HEK293 (cell line): ENCODE measurements at regions not wholly inside any gene's neighbourhood (a gene's known extent, or its start where the extent isn't known, plus 50 kb on each side); places are given as distances from the start of the nearest gene placed in this dataset.

Source experiments
- CTCF ChIA-PET: fragments of 350-600 bp; formaldehyde crosslinking; extraction: SDS; loops from one replicate; lab custom pipeline; 2021; ENCODE audit warnings: antibody characterized with exemption; lab: Yijun Ruan, JAX
- POLR2A ChIA-PET: fragments of 300-600 bp; formaldehyde crosslinking; extraction: SDS; loops from one replicate; lab custom pipeline; 2020; ENCODE audit warnings: antibody characterized with exemption, inconsistent platforms; lab: Yijun Ruan, JAX
- H3K27ac ChIP-seq: fragments of 200-500 bp; sonication (Bioruptor generic); 2 replicates; pipeline ENCODE4 v1.5.1; 2014; ENCODE audit warnings: low read depth, low read length, control low read depth, inconsistent platforms; ENCODE audit errors: extremely low read depth
- H3K36me3 ChIP-seq, 2 experiments: fragments of 200-500 bp in 1 of 2; sonication (Bioruptor generic) in 1 of 2; 1 replicate in 1 of 2; 2 replicates in 1 of 2; pipeline ENCODE4 v1.5.1; 2014 to 2017; ENCODE audit warnings: inconsistent platforms in 2 of 2, low read length in 2 of 2; ENCODE audit not compliant: control insufficient read depth in 2 of 2, insufficient read depth in 1 of 2
- H3K4me1 ChIP-seq: fragments of 200-500 bp; sonication (Bioruptor generic); 2 replicates; pipeline ENCODE4 v1.5.1; 2014; ENCODE audit warnings: mild to moderate bottlenecking, low read length, inconsistent platforms; ENCODE audit not compliant: control insufficient read depth, insufficient read depth
- H3K4me3 ChIP-seq: 2 replicates; pipeline ENCODE4 v1.5.1; 2011; ENCODE audit warnings: low read depth, mild to moderate bottlenecking, control low read depth, low read length, moderate library complexity
- H3K9me3 ChIP-seq: fragments of 200-500 bp; sonication (Bioruptor generic); 2 replicates; pipeline ENCODE4 v1.5.1; 2014; ENCODE audit warnings: low read depth, low read length, inconsistent platforms; ENCODE audit not compliant: control insufficient read depth, insufficient read depth
- FEZF1 ChIP-seq: fragments of 450-650 bp; formaldehyde crosslinking; IDR thresholded peaks from 2 replicates; pipeline ENCODE4 v1.5.1; 2016; ENCODE audit warnings: missing biosample characterization, missing genetic modification characterization
- GLI2 ChIP-seq: fragments of 450-650 bp; formaldehyde crosslinking; IDR thresholded peaks from 2 replicates; pipeline ENCODE4; 2017; ENCODE audit warnings: missing biosample characterization, missing genetic modification characterization, low read depth, borderline replicate concordance
- HOXD13 ChIP-seq: sonication (generic); formaldehyde crosslinking; IDR thresholded peaks from 2 replicates; pipeline ENCODE4 v1.8.0; 2022; ENCODE audit warnings: missing genetic modification reagents, borderline replicate concordance
- RBAK ChIP-seq: fragments of 450-650 bp; formaldehyde crosslinking; IDR thresholded peaks from 2 replicates; pipeline ENCODE4 v1.5.1; 2016; ENCODE audit warnings: missing biosample characterization, missing genetic modification characterization
- SETDB1 ChIP-seq: IDR thresholded peaks from one replicate; pipeline ENCODE4 v1.6.1; 2017; ENCODE audit warnings: mild to moderate bottlenecking, low read length, moderate library complexity, mixed read lengths; ENCODE audit not compliant: insufficient read length
- WT1 ChIP-seq: fragments of 450-650 bp; formaldehyde crosslinking; IDR thresholded peaks from 2 replicates; pipeline ENCODE4 v1.5.1; 2016; ENCODE audit warnings: missing biosample characterization, missing genetic modification characterization
- ZBTB8A ChIP-seq: fragments of 450-650 bp; formaldehyde crosslinking; IDR thresholded peaks from 2 replicates; pipeline ENCODE4 v1.5.1; 2016; ENCODE audit warnings: missing biosample characterization, missing genetic modification characterization
- ZIC2 ChIP-seq: fragments of 450-650 bp; formaldehyde crosslinking; IDR thresholded peaks from 2 replicates; pipeline ENCODE4 v1.5.1; 2016; ENCODE audit warnings: missing biosample characterization, missing genetic modification characterization
- ZNF138 ChIP-seq: fragments of 450-650 bp; formaldehyde crosslinking; IDR thresholded peaks from 2 replicates; pipeline ENCODE4 v1.5.1; 2016; ENCODE audit warnings: missing biosample characterization, missing genetic modification characterization, borderline replicate concordance
- ZNF146 ChIP-seq: fragments of 450-650 bp; formaldehyde crosslinking; IDR thresholded peaks from 2 replicates; pipeline ENCODE4 v1.5.1; 2016; ENCODE audit warnings: missing biosample characterization, missing genetic modification characterization
- ZNF157 ChIP-seq: fragments of 450-650 bp; formaldehyde crosslinking; IDR thresholded peaks from 2 replicates; pipeline ENCODE4 v1.5.1; 2016; ENCODE audit warnings: missing biosample characterization, missing genetic modification characterization
- ZNF16 ChIP-seq: fragments of 450-650 bp; formaldehyde crosslinking; IDR thresholded peaks from 2 replicates; pipeline ENCODE4 v1.5.1; 2016; ENCODE audit warnings: low read depth, missing biosample characterization, missing genetic modification characterization
- ZNF266 ChIP-seq: fragments of 450-650 bp; formaldehyde crosslinking; IDR thresholded peaks from 2 replicates; pipeline ENCODE4 v1.5.1; 2016; ENCODE audit warnings: missing biosample characterization, missing genetic modification characterization, low read depth
- ZNF324 ChIP-seq: fragments of 450-650 bp; formaldehyde crosslinking; IDR thresholded peaks from 2 replicates; pipeline ENCODE4 v1.5.1; 2016; ENCODE audit warnings: missing biosample characterization, missing genetic modification characterization
- ZNF391 ChIP-seq: fragments of 450-650 bp; formaldehyde crosslinking; IDR thresholded peaks from 2 replicates; pipeline ENCODE4 v1.5.1; 2016; ENCODE audit warnings: low read depth, missing biosample characterization, missing genetic modification characterization, borderline replicate concordance
- ZNF529 ChIP-seq: fragments of 450-650 bp; formaldehyde crosslinking; IDR thresholded peaks from 2 replicates; pipeline ENCODE4 v1.5.1; 2017; ENCODE audit warnings: missing genetic modification characterization, missing biosample characterization; ENCODE audit not compliant: insufficient replicate concordance
- ZNF600 ChIP-seq: fragments of 450-650 bp; formaldehyde crosslinking; IDR thresholded peaks from 2 replicates; pipeline ENCODE4 v1.5.1; 2016; ENCODE audit warnings: missing biosample characterization, missing genetic modification characterization
- ZNF707 ChIP-seq: fragments of 450-650 bp; formaldehyde crosslinking; IDR thresholded peaks from 2 replicates; pipeline ENCODE4 v1.5.1; 2016; ENCODE audit warnings: missing biosample characterization, missing genetic modification characterization
- ZNF747 ChIP-seq: fragments of 450-650 bp; formaldehyde crosslinking; IDR thresholded peaks from 2 replicates; pipeline ENCODE4 v1.5.1; 2016; ENCODE audit warnings: missing biosample characterization, missing genetic modification characterization
- ZSCAN18 ChIP-seq: fragments of 450-650 bp; formaldehyde crosslinking; IDR thresholded peaks from 2 replicates; pipeline ENCODE4 v1.5.1; 2016; ENCODE audit warnings: missing biosample characterization, missing genetic modification characterization
- ZSCAN30 ChIP-seq: fragments of 450-650 bp; IDR thresholded peaks from 2 replicates; pipeline ENCODE4 v1.5.1; 2018; ENCODE audit warnings: missing biosample characterization, mild to moderate bottlenecking, missing genetic modification characterization, moderate library complexity
- TF ChIP-seq, protein P1 (sequence below): fragments of 450-650 bp; formaldehyde crosslinking; IDR thresholded peaks from 2 replicates; pipeline ENCODE4 v1.5.1; 2017; ENCODE audit warnings: missing biosample characterization, missing genetic modification characterization

DNA sequence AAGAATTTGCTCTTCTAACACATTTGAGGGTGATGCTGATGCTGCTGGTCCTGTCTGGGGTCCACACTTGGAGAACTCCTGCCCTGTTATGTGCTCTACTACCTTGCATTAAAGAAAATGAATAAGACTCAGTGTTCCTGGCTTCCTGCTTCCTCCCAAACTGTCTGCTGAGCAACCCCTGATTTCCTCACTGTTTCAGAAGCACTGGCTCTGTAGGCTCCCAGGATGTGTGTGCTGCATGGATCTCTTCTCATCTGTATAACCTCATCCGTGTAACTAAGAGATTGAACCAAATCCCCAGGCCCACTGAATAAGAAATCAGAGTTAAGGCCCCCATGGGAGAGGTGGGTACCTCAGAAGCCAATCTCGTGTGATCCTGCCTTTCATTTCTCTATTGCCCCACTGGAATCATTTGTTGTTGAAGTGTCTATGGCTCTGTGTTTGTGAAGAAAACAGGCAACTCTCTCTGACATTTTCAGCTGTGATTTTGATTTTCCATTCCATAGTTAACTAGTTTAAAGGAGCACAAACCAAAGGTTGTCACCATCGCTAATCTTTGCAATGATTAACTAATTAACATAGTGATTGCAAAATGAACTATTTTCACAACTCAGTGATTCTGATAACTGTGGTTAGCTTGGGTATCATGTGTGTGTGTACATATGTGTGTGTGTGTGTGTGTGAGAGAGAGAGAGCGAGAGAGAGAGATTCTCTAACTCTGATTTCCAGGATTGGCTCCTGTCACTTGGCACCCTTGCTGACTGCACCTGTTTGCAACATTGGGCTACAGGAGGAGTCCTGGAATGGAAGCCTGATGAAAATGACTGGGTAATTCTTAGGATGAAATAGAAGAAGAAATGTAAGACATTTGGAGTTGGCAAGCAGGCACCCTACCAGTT lies 196.2 kb downstream of the SLC38A4 start:
- Histone ChIP-seq H3K27ac (no peak overlapping the region), H3K9me3 (no peaks in the 10 kb centered on the region), H3K4me3 (no peak overlapping the region), H3K36me3 (no peaks in the 10 kb centered on the region), H3K4me1 (no peaks in the 10 kb centered on the region)
- TF ChIP-seq ZNF16 (tag by site-specific recombination) (no peak), ZNF600 (tag by site-specific recombination) (no peak), ZNF747 (tag by site-specific recombination) (no peak), ZNF529 (tag by site-specific recombination) (no peak), SETDB1 (no peak), ZNF157 (tag by site-specific recombination) (no peak), ZNF266 (no peak), WT1 (tag by site-specific recombination) (no peak), ZSCAN18 (no peak), ZNF707 (no peak), FEZF1 (tag by site-specific recombination) (no peak), HOXD13 (CRISPR knock-in tag) (no peak), ZBTB8A (tag by site-specific recombination) (no peak)
- TF ChIP-seq, protein P1, sequence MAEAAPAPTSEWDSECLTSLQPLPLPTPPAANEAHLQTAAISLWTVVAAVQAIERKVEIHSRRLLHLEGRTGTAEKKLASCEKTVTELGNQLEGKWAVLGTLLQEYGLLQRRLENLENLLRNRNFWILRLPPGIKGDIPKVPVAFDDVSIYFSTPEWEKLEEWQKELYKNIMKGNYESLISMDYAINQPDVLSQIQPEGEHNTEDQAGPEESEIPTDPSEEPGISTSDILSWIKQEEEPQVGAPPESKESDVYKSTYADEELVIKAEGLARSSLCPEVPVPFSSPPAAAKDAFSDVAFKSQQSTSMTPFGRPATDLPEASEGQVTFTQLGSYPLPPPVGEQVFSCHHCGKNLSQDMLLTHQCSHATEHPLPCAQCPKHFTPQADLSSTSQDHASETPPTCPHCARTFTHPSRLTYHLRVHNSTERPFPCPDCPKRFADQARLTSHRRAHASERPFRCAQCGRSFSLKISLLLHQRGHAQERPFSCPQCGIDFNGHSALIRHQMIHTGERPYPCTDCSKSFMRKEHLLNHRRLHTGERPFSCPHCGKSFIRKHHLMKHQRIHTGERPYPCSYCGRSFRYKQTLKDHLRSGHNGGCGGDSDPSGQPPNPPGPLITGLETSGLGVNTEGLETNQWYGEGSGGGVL (tag by site-specific recombination): no peak
- ChIA-PET CTCF (no interaction called here), POLR2A (no interaction called here)

- Histone ChIP-seq H3K27ac (no peak overlapping the region), H3K9me3 (no peaks in the 10 kb centered on the region), H3K4me1 (no peaks in the 10 kb centered on the region), H3K4me3 (no peak overlapping the region), H3K36me3 (no peaks in the 10 kb centered on the region)
- TF ChIP-seq ZIC2 (tag by site-specific recombination) (no peak), ZNF146 (no peak), ZSCAN30 (tag by site-specific recombination) (no peak), RBAK (tag by site-specific recombination) (no peak), ZNF138 (tag by site-specific recombination) (no peak), ZNF324 (tag by site-specific recombination) (no peak), WT1 (tag by site-specific recombination) (no peak), GLI2 (no peak), ZNF391 (tag by site-specific recombination) (no peak)
- CTCF ChIA-PET: interaction anchor here (0.6 kb wide), 1 partner anchor 187 kb away, joined by 5 read pairs; no protein-coding TSS in a partner anchor
- POLR2A ChIA-PET: no interaction called here
Observed at GRCh38 chr12:46628176-46628575, 197.6 kb downstream of the SLC38A4 start.
